GM12872 (cell line): ENCODE measurements at regions not wholly inside any gene's neighbourhood (a gene's known extent, or its start where the extent isn't known, plus 50 kb on each side); places are given as distances from the start of the nearest gene placed in this dataset.

Experiments used
- TF ChIP-seq, protein P1 (sequence below): IDR thresholded peaks from 3 replicates; pipeline ENCODE4 v1.5.1; 2011; ENCODE audit warnings: low read depth, mild to moderate bottlenecking, low read length, moderate library complexity; ENCODE audit not compliant: insufficient read depth

DNA sequence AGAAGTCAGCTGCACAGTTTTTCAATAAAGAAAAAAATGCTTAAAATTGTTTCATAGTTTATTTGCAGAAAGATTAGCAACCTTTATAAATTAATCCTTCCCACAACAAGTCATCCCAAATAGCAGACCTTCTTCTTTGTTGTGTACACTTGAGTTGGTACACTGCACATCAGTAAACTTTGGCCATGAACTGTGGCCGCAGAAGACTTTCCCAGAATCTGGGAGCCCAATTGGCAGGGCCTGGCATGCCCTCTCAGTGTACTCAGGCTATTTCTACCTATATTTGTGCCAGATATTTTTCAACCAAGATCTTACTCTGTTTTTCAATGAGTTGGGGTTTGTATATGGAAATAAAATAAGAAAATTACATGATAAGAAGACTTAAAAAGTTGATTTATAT, 133.1 kb downstream of the DIPK2A start:
- TF ChIP-seq, protein P1, sequence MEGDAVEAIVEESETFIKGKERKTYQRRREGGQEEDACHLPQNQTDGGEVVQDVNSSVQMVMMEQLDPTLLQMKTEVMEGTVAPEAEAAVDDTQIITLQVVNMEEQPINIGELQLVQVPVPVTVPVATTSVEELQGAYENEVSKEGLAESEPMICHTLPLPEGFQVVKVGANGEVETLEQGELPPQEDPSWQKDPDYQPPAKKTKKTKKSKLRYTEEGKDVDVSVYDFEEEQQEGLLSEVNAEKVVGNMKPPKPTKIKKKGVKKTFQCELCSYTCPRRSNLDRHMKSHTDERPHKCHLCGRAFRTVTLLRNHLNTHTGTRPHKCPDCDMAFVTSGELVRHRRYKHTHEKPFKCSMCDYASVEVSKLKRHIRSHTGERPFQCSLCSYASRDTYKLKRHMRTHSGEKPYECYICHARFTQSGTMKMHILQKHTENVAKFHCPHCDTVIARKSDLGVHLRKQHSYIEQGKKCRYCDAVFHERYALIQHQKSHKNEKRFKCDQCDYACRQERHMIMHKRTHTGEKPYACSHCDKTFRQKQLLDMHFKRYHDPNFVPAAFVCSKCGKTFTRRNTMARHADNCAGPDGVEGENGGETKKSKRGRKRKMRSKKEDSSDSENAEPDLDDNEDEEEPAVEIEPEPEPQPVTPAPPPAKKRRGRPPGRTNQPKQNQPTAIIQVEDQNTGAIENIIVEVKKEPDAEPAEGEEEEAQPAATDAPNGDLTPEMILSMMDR: no peak

- TF ChIP-seq, protein P1: no peak
Observed at GRCh38 chr3:144105542-144105941, 133.9 kb downstream of the DIPK2A start.

GRCh38 chr3:144106970-144107369, 135.3 kb downstream of the DIPK2A start:
- TF ChIP-seq, protein P1: no peak

- TF ChIP-seq, protein P1: no peak
Observed at GRCh38 chr3:144107923-144108322, 136.3 kb downstream of the DIPK2A start.

GRCh38 chr3:144109944-144110343, 138.3 kb downstream of the DIPK2A start:
- TF ChIP-seq, protein P1: no peak

GRCh38 chr3:144112036-144112435, 140.4 kb downstream of the DIPK2A start:
- TF ChIP-seq, protein P1: no peak

DNA sequence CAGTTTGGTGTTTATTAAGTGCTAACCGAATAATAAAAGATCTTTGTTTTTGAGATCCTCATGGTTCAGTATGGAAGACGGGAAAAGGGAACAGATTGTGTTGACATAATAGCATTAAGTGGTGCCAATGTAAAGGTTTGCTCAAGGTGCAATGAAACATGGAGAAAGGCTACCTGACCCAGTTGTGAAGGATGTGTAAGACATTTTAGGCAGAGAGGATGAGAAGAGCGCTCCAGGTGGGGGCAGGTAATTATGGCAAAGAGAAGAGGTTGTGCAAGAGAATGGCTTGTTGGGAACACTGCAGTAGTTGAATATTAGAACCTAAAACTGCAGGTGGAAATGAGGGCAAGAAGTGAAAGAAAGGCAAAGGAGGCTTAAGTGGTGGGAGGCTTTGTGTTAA, 140.8 kb downstream of the DIPK2A start:
- TF ChIP-seq, protein P1: no peak

DNA sequence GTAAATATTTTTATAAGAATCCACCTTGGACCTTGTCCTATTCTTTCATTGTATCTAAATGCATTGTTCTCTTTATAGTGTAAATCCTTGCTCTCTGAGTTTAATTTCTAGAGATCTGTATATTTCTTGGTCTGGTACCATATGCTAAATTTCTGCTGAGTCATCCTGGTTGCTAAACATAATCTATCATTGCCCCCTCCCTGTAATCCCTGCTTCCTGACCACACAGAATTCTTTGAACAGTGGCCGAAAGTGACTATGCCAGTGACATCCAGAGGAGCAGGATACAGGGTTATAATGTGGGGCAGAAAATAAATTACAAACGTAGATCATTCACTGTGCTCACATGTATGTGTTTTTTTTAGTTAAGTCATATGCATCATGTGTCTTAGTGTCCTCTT, 143.1 kb downstream of the DIPK2A start:
- TF ChIP-seq, protein P1: no peak
